T-helper 2 cell treated with Interferon-gamma antibody and Interleukin-4, amounts not matched to agents 5 μg/mL and 100 μg/mL, for 36 hours (primary cell): ENCODE measurements at regions not wholly inside any gene's neighbourhood (a gene's known extent, or its start where the extent isn't known, plus 50 kb on each side); places are given as distances from the start of the nearest gene placed in this dataset.

Source experiments
- DNase-seq: peaks from one replicate; pipeline ENCODE4 v3.0.0; 2021; ENCODE audit warnings: low spot score
- H3K27ac Mint-ChIP-seq: one replicate; pipeline ENCODE4 v1.8.0; 2021; ENCODE audit warnings: mild to moderate bottlenecking, mixed read lengths
- H3K27me3 Mint-ChIP-seq: one replicate; pipeline ENCODE4 v1.8.0; 2021; ENCODE audit warnings: low read depth, mixed read lengths
- H3K36me3 Mint-ChIP-seq: one replicate; pipeline ENCODE4 v1.8.0; 2021; ENCODE audit warnings: low read depth, mixed read lengths
- H3K4me1 Mint-ChIP-seq: one replicate; pipeline ENCODE4 v1.8.0; 2021; ENCODE audit warnings: low read depth, mixed read lengths
- H3K4me3 Mint-ChIP-seq: one replicate; pipeline ENCODE4 v1.8.0; 2022; ENCODE audit warnings: mild to moderate bottlenecking, moderate library complexity, mixed read lengths
- H3K9me3 Mint-ChIP-seq: one replicate; pipeline ENCODE4 v1.8.0; 2021; ENCODE audit warnings: mixed read lengths

GRCh38 chr22:49500942-49501395 is 326.7 kb downstream of the BRD1 start:
- Mint-ChIP-seq H3K4me1 (no peaks in the 10 kb centered on the region), H3K27ac (no peak overlapping the region), H3K4me3 (no peak overlapping the region), H3K27me3 (no peaks in the 10 kb centered on the region), H3K9me3 (no peaks in the 10 kb centered on the region), H3K36me3 (no peaks in the 10 kb centered on the region)
- no peak for DNase-seq

GRCh38 chr22:49500076-49500460 is 327.6 kb downstream of the BRD1 start:
- H3K4me3 Mint-ChIP-seq, result no peak overlapping the region
- no peaks in the 10 kb centered on the region for H3K4me1 Mint-ChIP-seq

GRCh38 chr22:49499433-49500075 is 328.1 kb downstream of the BRD1 start:
- Mint-ChIP-seq H3K27ac (no peak overlapping the region), H3K36me3 (no peaks in the 10 kb centered on the region), H3K9me3 (no peaks in the 10 kb centered on the region), H3K27me3 (no peaks in the 10 kb centered on the region), H3K4me3 (no peak overlapping the region), H3K4me1 (no peaks in the 10 kb centered on the region)
- no peak for DNase-seq

More at GRCh38 chr22:49500076-49500460, 327.6 kb downstream of the BRD1 start:
- Mint-ChIP-seq H3K27ac (no peak overlapping the region), H3K9me3 (no peaks in the 10 kb centered on the region), H3K27me3 (no peaks in the 10 kb centered on the region), H3K36me3 (no peaks in the 10 kb centered on the region)
- no peak for DNase-seq

GRCh38 chr22:49497266-49497665 is 330.4 kb downstream of the BRD1 start:
- no peak overlapping the region for H3K27ac Mint-ChIP-seq
- no peak for DNase-seq
- H3K27me3 Mint-ChIP-seq, result no peaks in the 10 kb centered on the region
- H3K4me1 Mint-ChIP-seq, result no peaks in the 10 kb centered on the region
- no peaks in the 10 kb centered on the region for H3K9me3 Mint-ChIP-seq
- H3K4me3 Mint-ChIP-seq, result no peak overlapping the region
- no peaks in the 10 kb centered on the region for H3K36me3 Mint-ChIP-seq

- H3K4me1 Mint-ChIP-seq, result no peaks in the 10 kb centered on the region
- no peaks in the 10 kb centered on the region for H3K9me3 Mint-ChIP-seq
- no peak for DNase-seq
- H3K27ac Mint-ChIP-seq, result no peak overlapping the region
- H3K27me3 Mint-ChIP-seq, result no peaks in the 10 kb centered on the region
- H3K36me3 Mint-ChIP-seq, result no peaks in the 10 kb centered on the region
- no peak overlapping the region for H3K4me3 Mint-ChIP-seq
These were observed 333.1 kb downstream of the BRD1 start for GRCh38 chr22:49494555-49494954.

- H3K4me3 Mint-ChIP-seq, result no peak overlapping the region
- H3K9me3 Mint-ChIP-seq, result no peaks in the 10 kb centered on the region
- H3K4me1 Mint-ChIP-seq, result no peaks in the 10 kb centered on the region
- no peak for DNase-seq
- no peaks in the 10 kb centered on the region for H3K36me3 Mint-ChIP-seq
- no peak overlapping the region for H3K27ac Mint-ChIP-seq
- no peaks in the 10 kb centered on the region for H3K27me3 Mint-ChIP-seq
These were observed 334.9 kb downstream of the BRD1 start for GRCh38 chr22:49492741-49493251.

GRCh38 chr22:49492308-49492707 is 335.4 kb downstream of the BRD1 start:
- Mint-ChIP-seq H3K36me3 (no peaks in the 10 kb centered on the region), H3K9me3 (no peaks in the 10 kb centered on the region), H3K4me3 (no peak overlapping the region), H3K27me3 (no peaks in the 10 kb centered on the region), H3K4me1 (no peaks in the 10 kb centered on the region), H3K27ac (no peak overlapping the region)
- no peak for DNase-seq

- DNase-seq, result no peak
- H3K36me3 Mint-ChIP-seq, result no peaks in the 10 kb centered on the region
- no peak overlapping the region for H3K27ac Mint-ChIP-seq
- no peaks in the 10 kb centered on the region for H3K4me1 Mint-ChIP-seq
- H3K9me3 Mint-ChIP-seq, result no peaks in the 10 kb centered on the region
- H3K4me3 Mint-ChIP-seq, result no peak overlapping the region
- no peaks in the 10 kb centered on the region for H3K27me3 Mint-ChIP-seq
These were observed 335.9 kb downstream of the BRD1 start for GRCh38 chr22:49491726-49492125.

GRCh38 chr22:49491221-49491635 is 336.4 kb downstream of the BRD1 start:
- Mint-ChIP-seq H3K4me3 (no peak overlapping the region), H3K36me3 (no peaks in the 10 kb centered on the region), H3K4me1 (no peaks in the 10 kb centered on the region), H3K9me3 (no peaks in the 10 kb centered on the region), H3K27me3 (no peaks in the 10 kb centered on the region), H3K27ac (no peak overlapping the region)
- no peak for DNase-seq

GRCh38 chr22:49490692-49491091 is 337.0 kb downstream of the BRD1 start:
- H3K27ac Mint-ChIP-seq, result no peak overlapping the region
- no peaks in the 10 kb centered on the region for H3K27me3 Mint-ChIP-seq
- H3K4me1 Mint-ChIP-seq, result no peaks in the 10 kb centered on the region
- H3K9me3 Mint-ChIP-seq, result no peaks in the 10 kb centered on the region
- no peaks in the 10 kb centered on the region for H3K36me3 Mint-ChIP-seq
- DNase-seq, result no peak
- no peak overlapping the region for H3K4me3 Mint-ChIP-seq

GRCh38 chr22:49489821-49490220 is 337.9 kb downstream of the BRD1 start:
- no peaks in the 10 kb centered on the region for H3K4me1 Mint-ChIP-seq
- no peaks in the 10 kb centered on the region for H3K9me3 Mint-ChIP-seq
- no peaks in the 10 kb centered on the region for H3K36me3 Mint-ChIP-seq
- H3K27ac Mint-ChIP-seq, result no peak overlapping the region
- no peak overlapping the region for H3K4me3 Mint-ChIP-seq
- DNase-seq, result no peak
- no peaks in the 10 kb centered on the region for H3K27me3 Mint-ChIP-seq

- Mint-ChIP-seq H3K27ac (no peak overlapping the region), H3K4me3 (no peak overlapping the region), H3K36me3 (no peaks in the 10 kb centered on the region), H3K4me1 (no peaks in the 10 kb centered on the region), H3K9me3 (no peaks in the 10 kb centered on the region), H3K27me3 (no peaks in the 10 kb centered on the region)
- no peak for DNase-seq
These were observed 338.7 kb downstream of the BRD1 start for GRCh38 chr22:49488943-49489342.

- Mint-ChIP-seq H3K9me3 (no peaks in the 10 kb centered on the region), H3K4me1 (no peaks in the 10 kb centered on the region), H3K4me3 (no peak overlapping the region), H3K27me3 (no peaks in the 10 kb centered on the region), H3K36me3 (no peaks in the 10 kb centered on the region), H3K27ac (no peak overlapping the region)
- DNase-seq, result no peak
These were observed 339.7 kb downstream of the BRD1 start for GRCh38 chr22:49487950-49488349.

- Mint-ChIP-seq H3K4me1 (no peaks in the 10 kb centered on the region), H3K9me3 (no peaks in the 10 kb centered on the region), H3K36me3 (no peaks in the 10 kb centered on the region), H3K4me3 (no peak overlapping the region), H3K27ac (no peak overlapping the region), H3K27me3 (peaks cover 4% of the 10 kb centered on the region)
- DNase-seq, result no peak
These were observed 341.4 kb downstream of the BRD1 start for GRCh38 chr22:49486225-49486624.

- H3K9me3 Mint-ChIP-seq, result no peaks in the 10 kb centered on the region
- no peaks in the 10 kb centered on the region for H3K4me1 Mint-ChIP-seq
- H3K27ac Mint-ChIP-seq, result no peak overlapping the region
- no peak for DNase-seq
- peaks cover 4% of the 10 kb centered on the region for H3K27me3 Mint-ChIP-seq
- no peak overlapping the region for H3K4me3 Mint-ChIP-seq
- H3K36me3 Mint-ChIP-seq, result no peaks in the 10 kb centered on the region
These were observed 343.7 kb downstream of the BRD1 start for GRCh38 chr22:49483946-49484345.
